DND-41 (cell line): ENCODE measurements at regions not wholly inside any gene's neighbourhood (a gene's known extent, or its start where the extent isn't known, plus 50 kb on each side); places are given as distances from the start of the nearest gene placed in this dataset.

Experiments
- CTCF ChIP-seq: IDR thresholded peaks from 2 replicates; pipeline ENCODE4 v1.5.1; 2012; ENCODE audit warnings: borderline replicate concordance, low read length, moderate library complexity, mild to moderate bottlenecking; ENCODE audit not compliant: poor library complexity, severe bottlenecking; ENCODE audit errors: extremely low read depth
- EZH2 ChIP-seq: IDR thresholded peaks from 3 replicates; pipeline ENCODE4 v1.6.1; 2012; ENCODE audit warnings: borderline replicate concordance, low read depth, mild to moderate bottlenecking, moderate library complexity, low read length, inconsistent platforms; ENCODE audit not compliant: severe bottlenecking

DNA sequence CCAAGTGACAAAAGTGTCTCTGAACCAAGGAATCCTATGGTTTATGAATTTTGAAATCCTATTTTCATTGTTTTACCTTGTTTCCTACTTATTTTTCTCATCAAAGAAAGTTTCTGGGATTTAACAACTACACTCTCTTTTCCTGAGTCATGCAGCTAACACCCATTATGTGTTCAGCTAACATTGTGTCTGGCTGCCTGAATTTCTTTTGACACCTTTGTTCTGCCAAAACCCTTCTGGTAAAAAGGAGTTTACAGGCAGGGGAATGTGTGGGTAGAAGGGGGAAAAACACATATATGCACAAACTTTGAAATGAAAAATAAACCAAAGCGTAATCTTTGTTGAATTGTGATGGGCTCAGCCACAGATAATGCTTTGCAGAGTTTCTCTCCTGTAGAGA, 146.2 kb downstream of the COX7C start:
- no peak for TF ChIP-seq CTCF
- TF ChIP-seq EZH2, result no peak
